DMS114 treated with DMSO at 0.1 percent for 48 hours (cell line): ENCODE measurements at regions not wholly inside any gene's neighbourhood (a gene's known extent, or its start where the extent isn't known, plus 50 kb on each side); places are given as distances from the start of the nearest gene placed in this dataset.
"Not testable (repeated sequence)": the region's sequence is repeated elsewhere in the genome, so short reads cannot be mapped to it uniquely, and the experiment has no call there.

Experiments used
- DNase-seq: peaks from one replicate; lab custom pipeline; 2025; ENCODE audit not compliant: unreplicated experiment; lab: John Stamatoyannopoulos, UW

- no peak for DNase-seq
Observed at GRCh38 chr13:88674841-88675240, 1003.7 kb downstream of the SLITRK5 start.

- no peak for DNase-seq
Observed at GRCh38 chr13:88675347-88675996, 1004.3 kb downstream of the SLITRK5 start.

- no peak for DNase-seq
Observed at GRCh38 chr13:88676016-88676415, 1004.8 kb downstream of the SLITRK5 start.

- no peak for DNase-seq
Observed at GRCh38 chr13:88685459-88685858, 1014.3 kb downstream of the SLITRK5 start.

- DNase-seq, result no peak
Observed at GRCh38 chr13:88701551-88701950, 1030.4 kb downstream of the SLITRK5 start.

- no peak for DNase-seq
Observed at GRCh38 chr13:88704600-88705275, 1033.6 kb downstream of the SLITRK5 start.

- no peak for DNase-seq
Observed at GRCh38 chr13:88707646-88708045, 1036.5 kb downstream of the SLITRK5 start.

- no peak for DNase-seq
Observed at GRCh38 chr13:88717946-88718345, 1046.8 kb downstream of the SLITRK5 start.

- no peak for DNase-seq
Observed at GRCh38 chr13:88718781-88719180, 1047.6 kb downstream of the SLITRK5 start.

GRCh38 chr13:88726075-88726474, 1054.9 kb downstream of the SLITRK5 start:
- no peak for DNase-seq

GRCh38 chr13:88727236-88727635, 1056.1 kb downstream of the SLITRK5 start:
- not testable (repeated sequence) for DNase-seq

GRCh38 chr13:88729605-88730004, 1058.4 kb downstream of the SLITRK5 start:
- no peak for DNase-seq

- DNase-seq, result no peak
Observed at GRCh38 chr13:88736026-88736425, 1064.9 kb downstream of the SLITRK5 start.

GRCh38 chr13:88739195-88739594, 1068.0 kb downstream of the SLITRK5 start:
- no peak for DNase-seq

GRCh38 chr13:88744289-88744688, 1073.1 kb downstream of the SLITRK5 start:
- no peak for DNase-seq

- no peak for DNase-seq
Observed at GRCh38 chr13:88745011-88745410, 1073.8 kb downstream of the SLITRK5 start.

- no peak for DNase-seq
Observed at GRCh38 chr13:88752041-88752440, 1080.9 kb downstream of the SLITRK5 start.

- DNase-seq, result no peak
Observed at GRCh38 chr13:88754141-88754540, 1083.0 kb downstream of the SLITRK5 start.

GRCh38 chr13:88761145-88761544, 1090.0 kb downstream of the SLITRK5 start:
- no peak for DNase-seq

- no peak for DNase-seq
Observed at GRCh38 chr13:88764103-88764502, 1092.9 kb downstream of the SLITRK5 start.

- no peak for DNase-seq
Observed at GRCh38 chr13:88800505-88800904, 1129.3 kb downstream of the SLITRK5 start.

- DNase-seq, result no peak
Observed at GRCh38 chr13:88801361-88801760, 1130.2 kb downstream of the SLITRK5 start.

- DNase-seq, result no peak
Observed at GRCh38 chr13:88802886-88803285, 1131.7 kb downstream of the SLITRK5 start.
